Keratinocyte (primary cell): ENCODE measurements at regions not wholly inside any gene's neighbourhood (a gene's known extent, or its start where the extent isn't known, plus 50 kb on each side); places are given as distances from the start of the nearest gene placed in this dataset.

ENCODE experiments used
- DNase-seq: peaks from one replicate; pipeline ENCODE4 v3.0.0-alpha.2; 2011; ENCODE audit warnings: low read depth, missing footprints, low spot score
- FAIRE-seq: peaks from 2 replicates; lab custom pipeline; 2011; peaks lifted over from hg19 to GRCh38; lab: Jason Lieb, UNC
- H2AFZ ChIP-seq: 2 replicates; pipeline ENCODE4 v1.6.0; 2012; ENCODE audit warnings: low read length, control low read depth, inconsistent platforms; ENCODE audit not compliant: control insufficient read depth
- H3K27ac ChIP-seq: 2 replicates; pipeline ENCODE4 v1.5.1; 2011; ENCODE audit warnings: low read length; ENCODE audit not compliant: control insufficient read depth, insufficient read depth
- H3K27me3 ChIP-seq: 3 replicates; pipeline ENCODE4 v1.6.0; 2011; ENCODE audit warnings: low read length; ENCODE audit not compliant: control insufficient read depth, insufficient read depth; ENCODE audit errors: extremely low read depth
- H3K36me3 ChIP-seq, 2 experiments: 2 replicates in 1 of 2; 3 replicates in 1 of 2; pipeline ENCODE4 v1.5.1; 2011; ENCODE audit warnings: low read length in 2 of 2, mild to moderate bottlenecking in 1 of 2; ENCODE audit not compliant: control insufficient read depth in 2 of 2, insufficient read depth in 2 of 2; ENCODE audit errors: extremely low read depth in 1 of 2
- H3K4me1 ChIP-seq: 3 replicates; pipeline ENCODE4 v1.5.1; 2011; ENCODE audit warnings: low read length; ENCODE audit not compliant: control insufficient read depth, insufficient read depth; ENCODE audit errors: extremely low read depth
- H3K4me2 ChIP-seq: 3 replicates; pipeline ENCODE4 v1.6.0; 2011; ENCODE audit warnings: low read depth, low read length; ENCODE audit not compliant: control insufficient read depth, insufficient read depth; ENCODE audit errors: extremely low read depth
- H3K4me3 ChIP-seq, 3 experiments: fragments of 200-600 bp in 1 of 3; sonication (generic) in 1 of 3; 2 replicates in 2 of 3; 3 replicates in 1 of 3; pipeline ENCODE4 v1.5.1; 2011 to 2016; ENCODE audit warnings: low read length in 3 of 3, mild to moderate bottlenecking in 3 of 3, control low read depth in 2 of 3, inconsistent platforms in 1 of 3, low read depth in 1 of 3, mixed read lengths in 1 of 3, mixed run types in 1 of 3, moderate library complexity in 1 of 3; ENCODE audit not compliant: control insufficient read depth in 2 of 3, insufficient read depth in 2 of 3; ENCODE audit errors: extremely low read depth in 1 of 3
- H3K79me2 ChIP-seq: 2 replicates; pipeline ENCODE4 v1.6.0; 2012; ENCODE audit warnings: low read length; ENCODE audit not compliant: control insufficient read depth, insufficient read depth
- H3K9ac ChIP-seq: 3 replicates; pipeline ENCODE4 v1.6.0; 2011; ENCODE audit warnings: low read length; ENCODE audit not compliant: control insufficient read depth, insufficient read depth; ENCODE audit errors: extremely low read depth
- H3K9me1 ChIP-seq: 3 replicates; pipeline ENCODE4 v1.6.0; 2011; ENCODE audit warnings: low read length; ENCODE audit not compliant: control insufficient read depth, insufficient read depth; ENCODE audit errors: extremely low read depth
- H3K9me3 ChIP-seq: 2 replicates; pipeline ENCODE4 v1.5.1; 2012; ENCODE audit warnings: low read depth, low read length; ENCODE audit not compliant: control insufficient read depth
- H4K20me1 ChIP-seq: 3 replicates; pipeline ENCODE4 v1.6.0; 2011; ENCODE audit warnings: low read length; ENCODE audit not compliant: control insufficient read depth, insufficient read depth; ENCODE audit errors: extremely low read depth
- EZH2 ChIP-seq: IDR thresholded peaks from one replicate; pipeline ENCODE4 v1.6.1; 2012; ENCODE audit warnings: inconsistent platforms, mild to moderate bottlenecking, low read length, moderate library complexity
- dilution Hi-C: fragments of 300-500 bp; cut with MboI; formaldehyde crosslinking; loops from one replicate; pipeline ENCODE4 v1.7.0; 2020; ENCODE audit warnings: low sequenced_read_pairs; ENCODE audit not compliant: extremely low pct_ligation_motif_present
- TF ChIP-seq, protein P1 (sequence below), 3 experiments: IDR thresholded peaks in 1 of 3; conservative IDR thresholded peaks in 1 of 3; optimal IDR thresholded peaks in 1 of 3; 2 replicates in 2 of 3; 3 replicates in 1 of 3; pipeline versions ENCODE3 to v1.5.1; 2011; ENCODE audit warnings: low read length in 3 of 3, mild to moderate bottlenecking in 3 of 3, moderate library complexity in 2 of 3, control low read depth in 1 of 3, inconsistent platforms in 1 of 3; ENCODE audit not compliant: insufficient read depth in 2 of 3; ENCODE audit errors: extremely low read depth in 1 of 3

DNA sequence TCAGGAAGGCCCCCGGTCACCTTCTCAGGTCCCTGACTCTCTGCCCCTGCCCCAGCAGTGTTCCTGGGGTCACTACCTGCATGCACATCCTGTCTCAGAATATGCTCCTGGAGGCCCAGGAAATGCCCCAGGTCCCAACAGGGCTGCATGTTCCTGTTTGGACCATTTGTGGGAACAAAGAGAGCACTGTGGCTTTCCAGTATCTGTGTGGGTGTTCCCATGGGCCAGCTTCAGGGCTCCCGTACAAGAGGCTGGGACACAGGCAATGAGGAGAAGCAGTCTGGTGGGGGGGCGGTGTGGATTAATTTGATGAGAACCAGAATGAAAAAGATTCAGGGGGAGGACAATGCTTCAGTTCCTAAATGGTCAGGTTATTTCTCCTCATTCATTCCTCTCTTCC, 61.5 kb upstream of the GGTLC1 start:
- dilution Hi-C loops, result no loop called here

DNA sequence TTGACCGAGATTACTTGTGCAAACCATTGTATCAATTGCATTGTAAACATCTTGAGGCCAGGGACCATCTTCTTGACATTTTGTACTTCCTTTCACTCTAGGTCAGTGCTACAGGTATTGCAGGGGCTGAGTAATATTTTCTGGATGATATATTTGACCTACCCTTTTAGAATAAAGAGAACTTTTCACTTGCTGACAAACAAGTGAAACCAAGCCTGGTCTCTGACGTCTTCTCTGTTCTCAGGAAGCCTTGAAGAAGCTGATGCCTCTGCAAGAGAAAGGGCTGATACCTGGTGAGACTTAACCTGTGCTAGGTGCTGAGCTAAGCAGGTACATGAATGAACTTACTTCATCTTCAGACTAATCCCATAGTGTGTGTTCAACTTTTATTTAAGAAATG, 60.5 kb upstream of the GGTLC1 start:
- no peaks in the 10 kb centered on the region for H3K36me3 ChIP-seq
- DNase-seq (no peak), FAIRE-seq (no peak)
- TF ChIP-seq, protein P1, sequence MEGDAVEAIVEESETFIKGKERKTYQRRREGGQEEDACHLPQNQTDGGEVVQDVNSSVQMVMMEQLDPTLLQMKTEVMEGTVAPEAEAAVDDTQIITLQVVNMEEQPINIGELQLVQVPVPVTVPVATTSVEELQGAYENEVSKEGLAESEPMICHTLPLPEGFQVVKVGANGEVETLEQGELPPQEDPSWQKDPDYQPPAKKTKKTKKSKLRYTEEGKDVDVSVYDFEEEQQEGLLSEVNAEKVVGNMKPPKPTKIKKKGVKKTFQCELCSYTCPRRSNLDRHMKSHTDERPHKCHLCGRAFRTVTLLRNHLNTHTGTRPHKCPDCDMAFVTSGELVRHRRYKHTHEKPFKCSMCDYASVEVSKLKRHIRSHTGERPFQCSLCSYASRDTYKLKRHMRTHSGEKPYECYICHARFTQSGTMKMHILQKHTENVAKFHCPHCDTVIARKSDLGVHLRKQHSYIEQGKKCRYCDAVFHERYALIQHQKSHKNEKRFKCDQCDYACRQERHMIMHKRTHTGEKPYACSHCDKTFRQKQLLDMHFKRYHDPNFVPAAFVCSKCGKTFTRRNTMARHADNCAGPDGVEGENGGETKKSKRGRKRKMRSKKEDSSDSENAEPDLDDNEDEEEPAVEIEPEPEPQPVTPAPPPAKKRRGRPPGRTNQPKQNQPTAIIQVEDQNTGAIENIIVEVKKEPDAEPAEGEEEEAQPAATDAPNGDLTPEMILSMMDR (optimal IDR thresholded peaks at IDR 0.05 in 1 of 3, IDR thresholded peaks at IDR 0.05 in 1 of 3, conservative IDR thresholded peaks at IDR 0.05 in 1 of 3; ENCODE audit: extremely low read depth in 1 of 3, insufficient read depth in 2 of 3, low read length in 3 of 3), result no peak
- no peak for TF ChIP-seq EZH2
- H4K20me1 ChIP-seq, result no peaks in the 10 kb centered on the region
- H3K4me2 ChIP-seq, result no peak overlapping the region
- H3K27me3 ChIP-seq, result no peaks in the 10 kb centered on the region
- no peaks in the 10 kb centered on the region for H3K9me3 ChIP-seq
- no peaks in the 10 kb centered on the region for H3K4me1 ChIP-seq
- no peak overlapping the region for H2AFZ ChIP-seq
- no peaks in the 10 kb centered on the region for H3K79me2 ChIP-seq
- no peak overlapping the region for H3K27ac ChIP-seq
- dilution Hi-C loops, result no loop called here
- no peak overlapping the region for H3K4me3 ChIP-seq
- no peaks in the 10 kb centered on the region for H3K9me1 ChIP-seq
- H3K9ac ChIP-seq, result no peak overlapping the region

More for the DNA sequence above, 61.5 kb upstream of the GGTLC1 start:
- H3K79me2 ChIP-seq, result no peaks in the 10 kb centered on the region
- H3K9me3 ChIP-seq, result no peaks in the 10 kb centered on the region
- DNase-seq (no peak), FAIRE-seq (no peak)
- no peaks in the 10 kb centered on the region for H3K9me1 ChIP-seq
- no peaks in the 10 kb centered on the region for H3K4me1 ChIP-seq
- H3K4me2 ChIP-seq, result no peak overlapping the region
- no peak overlapping the region for H3K4me3 ChIP-seq
- H2AFZ ChIP-seq, result no peak overlapping the region
- H3K27ac ChIP-seq, result no peak overlapping the region
- H3K9ac ChIP-seq, result no peak overlapping the region
- H3K27me3 ChIP-seq, result no peaks in the 10 kb centered on the region
- no peaks in the 10 kb centered on the region for H3K36me3 ChIP-seq
- TF ChIP-seq EZH2, result no peak
- TF ChIP-seq, protein P1 (optimal IDR thresholded peaks at IDR 0.05 in 1 of 3, IDR thresholded peaks at IDR 0.05 in 1 of 3, conservative IDR thresholded peaks at IDR 0.05 in 1 of 3; ENCODE audit: extremely low read depth in 1 of 3, insufficient read depth in 2 of 3, low read length in 3 of 3), result no peak
- no peaks in the 10 kb centered on the region for H4K20me1 ChIP-seq
